Umbilical cord (tissue), 1 donor: ENCODE measurements at regions not wholly inside any gene's neighbourhood (a gene's known extent, or its start where the extent isn't known, plus 50 kb on each side); places are given as distances from the start of the nearest gene placed in this dataset.

ENCODE experiments used
- DNase-seq: peaks from one replicate; pipeline ENCODE4 v3.0.0-alpha.2; 2015; ENCODE audit warnings: low spot score

DNA sequence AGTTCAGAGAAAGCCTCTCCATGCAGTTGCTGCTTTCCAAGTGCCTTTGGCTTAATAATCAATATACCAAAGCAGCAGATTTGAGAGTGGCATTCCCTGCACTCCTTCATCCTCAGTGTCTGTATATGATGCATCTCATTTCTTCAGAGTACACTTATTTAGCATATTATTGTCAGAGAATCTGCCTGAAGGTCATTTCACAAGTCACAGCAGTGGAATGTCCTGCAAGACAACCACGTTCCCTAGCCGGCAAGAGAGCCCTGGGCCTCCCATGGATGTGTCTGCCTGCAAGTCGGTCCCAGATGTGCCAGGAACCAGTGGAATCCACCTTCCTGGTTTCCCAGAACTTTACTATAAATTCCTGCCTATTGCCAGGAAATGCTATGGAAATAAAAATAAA is 289.4 kb upstream of the IGFBP3 start:
- no peak for DNase-seq

- no peak for DNase-seq
These were observed 288.7 kb upstream of the IGFBP3 start for GRCh38 chr7:46209611-46210388.

GRCh38 chr7:46208635-46209525 is 287.8 kb upstream of the IGFBP3 start:
- DNase-seq, result no peak

- no peak for DNase-seq
These were observed 287.0 kb upstream of the IGFBP3 start for GRCh38 chr7:46207931-46208634.

DNA sequence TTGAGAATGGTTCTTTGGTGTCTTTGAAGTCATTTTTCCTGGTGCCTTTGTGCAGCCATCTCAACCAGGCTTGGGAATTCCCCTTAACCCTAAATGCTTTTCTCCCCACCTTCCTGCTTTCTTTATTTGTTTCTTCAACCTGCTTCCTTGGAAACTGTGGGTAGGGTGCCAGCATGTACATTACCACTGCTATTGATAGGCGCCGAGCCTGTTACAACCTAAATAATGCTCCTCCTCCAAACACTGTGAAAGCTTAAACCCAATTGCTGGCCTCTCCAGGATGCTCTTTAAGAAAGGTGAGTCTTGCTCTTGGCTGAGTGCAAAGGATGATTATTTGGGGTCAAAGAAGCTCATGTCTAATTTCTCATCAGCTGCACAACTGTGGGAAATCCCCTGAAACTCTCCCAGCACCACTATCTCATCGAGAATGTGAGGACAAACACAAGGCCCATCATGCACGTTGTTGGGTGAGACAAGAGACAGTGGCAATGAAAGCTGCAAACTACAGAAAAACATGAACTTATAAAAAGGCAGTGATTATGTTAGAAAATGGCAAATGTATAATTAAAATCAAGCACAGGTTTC is 285.5 kb upstream of the IGFBP3 start:
- DNase-seq, result no peak

DNA sequence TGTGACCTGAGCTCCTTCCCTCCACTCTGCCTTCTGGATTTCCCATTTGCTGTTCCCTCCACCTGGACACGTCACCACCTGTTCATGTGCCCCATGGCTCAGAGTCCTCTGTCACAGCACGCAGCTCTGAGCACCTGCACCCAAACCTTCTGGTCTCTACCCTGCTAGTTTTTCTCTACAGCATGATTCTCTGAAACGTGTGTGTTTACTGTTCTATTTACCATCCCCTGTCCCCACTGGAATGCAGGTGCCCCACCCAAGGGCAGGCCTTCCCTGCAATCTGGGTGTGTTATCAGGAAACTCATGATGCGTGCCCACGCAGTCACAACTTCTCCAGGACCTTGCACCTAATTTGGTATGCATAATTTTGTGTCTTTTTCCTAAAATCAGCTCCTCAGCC is 284.4 kb upstream of the IGFBP3 start:
- DNase-seq, result no peak

DNA sequence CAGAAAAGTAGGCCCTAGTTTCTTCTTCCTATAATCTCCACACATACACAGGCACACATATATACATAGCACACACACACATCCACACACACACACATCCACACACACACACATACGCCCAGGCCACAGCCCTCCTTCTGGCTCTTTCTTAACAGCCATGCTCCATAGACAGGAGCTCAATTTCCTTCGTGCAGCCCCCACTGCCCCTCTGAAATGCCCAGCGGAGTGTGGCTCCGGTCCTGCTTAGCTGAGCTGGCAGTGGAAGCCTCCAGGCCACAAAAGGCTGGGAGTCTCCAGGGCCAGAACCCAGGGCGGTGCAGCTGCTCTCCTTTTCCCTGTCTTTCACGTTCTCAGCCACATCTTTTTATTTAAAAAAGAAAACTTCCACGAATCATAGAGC is 282.9 kb upstream of the IGFBP3 start:
- DNase-seq, result no peak

DNA sequence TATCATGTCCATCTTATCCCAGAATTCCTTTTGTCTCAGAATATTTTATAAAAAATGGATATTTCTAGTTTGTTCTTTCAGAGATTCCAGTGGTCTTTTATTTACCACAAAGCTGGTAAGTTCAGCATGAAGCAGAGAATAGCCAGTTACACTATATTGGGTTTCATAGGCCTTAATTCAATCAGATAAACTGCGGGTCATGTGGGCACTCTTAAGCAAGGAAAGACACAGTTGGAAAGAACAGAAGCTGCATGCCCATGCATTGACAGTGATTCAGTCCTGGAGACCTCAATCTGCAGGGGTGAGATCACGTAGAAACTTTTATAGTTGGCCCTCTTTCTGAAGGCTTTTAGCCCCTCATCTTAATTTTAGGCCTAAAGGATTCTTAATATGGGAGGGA is 281.3 kb upstream of the IGFBP3 start:
- no peak for DNase-seq

DNA sequence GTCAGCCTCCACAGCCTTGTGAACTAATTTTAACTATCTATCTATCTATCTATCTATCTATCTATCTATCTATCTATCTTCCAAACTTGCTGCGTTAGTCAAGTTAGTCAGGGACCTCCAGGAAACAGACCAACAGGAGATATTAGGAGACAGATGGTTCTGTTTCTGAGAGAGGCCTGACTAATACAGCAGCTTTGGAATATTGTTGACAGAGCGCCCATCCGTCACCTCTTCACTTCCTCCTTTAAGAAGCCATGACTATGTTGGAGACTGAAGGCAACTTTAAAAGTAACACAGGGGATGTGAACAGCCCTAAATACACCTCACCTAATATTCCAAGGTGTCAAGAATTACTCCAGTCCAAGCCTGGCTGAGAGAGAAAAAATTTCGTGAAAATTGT is 280.9 kb upstream of the IGFBP3 start:
- no peak for DNase-seq

DNA sequence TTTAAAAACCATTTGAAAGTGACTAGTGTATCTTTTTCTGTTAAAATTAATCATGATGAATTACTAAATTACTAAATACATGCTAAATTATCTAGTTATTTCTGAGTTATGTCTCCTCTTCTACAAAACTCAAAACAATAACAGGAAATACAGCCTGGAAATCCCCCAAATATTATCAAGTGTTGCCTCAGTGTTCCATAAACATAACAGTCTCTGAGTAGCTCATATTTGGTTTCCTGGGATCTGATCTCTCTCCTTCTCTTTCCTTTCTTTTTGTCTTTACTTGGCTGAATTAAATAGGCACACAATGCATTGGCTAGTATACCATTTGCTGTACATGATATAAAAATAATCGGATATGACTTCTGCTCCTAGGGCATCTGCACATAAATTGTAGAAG is 277.6 kb upstream of the IGFBP3 start:
- DNase-seq, result no peak

DNA sequence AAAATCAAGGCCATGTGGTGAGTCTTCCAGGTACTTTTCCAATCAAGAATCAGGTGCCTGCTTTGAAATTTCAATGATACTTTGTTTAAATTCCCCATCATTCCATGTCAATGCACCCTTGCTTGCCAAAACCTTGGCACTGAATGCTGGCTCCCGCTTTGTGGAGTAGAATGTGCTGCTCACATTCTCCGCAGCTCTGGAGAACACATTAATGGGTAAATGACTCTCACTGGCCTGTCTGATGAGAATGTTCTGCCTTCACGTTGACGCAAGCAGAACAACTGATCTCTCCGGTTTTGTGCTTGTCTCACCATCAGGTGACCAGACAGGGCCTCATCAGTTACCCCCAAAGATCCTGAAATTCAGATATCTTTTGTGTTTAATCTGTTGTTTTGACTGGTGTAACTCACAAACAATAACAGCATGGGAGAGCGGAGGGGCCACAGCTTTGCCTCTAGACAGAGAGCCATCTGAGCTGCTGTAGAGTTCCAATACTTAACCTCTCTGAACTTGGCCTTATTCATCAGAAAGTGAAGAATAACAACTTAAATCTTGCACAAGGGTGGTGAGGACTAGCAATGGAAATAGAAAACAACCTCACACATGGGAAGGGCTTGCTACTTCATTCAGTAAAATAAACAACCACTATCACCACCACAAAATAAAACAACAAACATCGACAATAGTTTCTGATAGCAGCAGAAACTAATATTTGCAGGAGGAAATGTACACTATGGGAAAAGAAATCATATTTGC is 276.9 kb upstream of the IGFBP3 start:
- DNase-seq, result no peak

DNA sequence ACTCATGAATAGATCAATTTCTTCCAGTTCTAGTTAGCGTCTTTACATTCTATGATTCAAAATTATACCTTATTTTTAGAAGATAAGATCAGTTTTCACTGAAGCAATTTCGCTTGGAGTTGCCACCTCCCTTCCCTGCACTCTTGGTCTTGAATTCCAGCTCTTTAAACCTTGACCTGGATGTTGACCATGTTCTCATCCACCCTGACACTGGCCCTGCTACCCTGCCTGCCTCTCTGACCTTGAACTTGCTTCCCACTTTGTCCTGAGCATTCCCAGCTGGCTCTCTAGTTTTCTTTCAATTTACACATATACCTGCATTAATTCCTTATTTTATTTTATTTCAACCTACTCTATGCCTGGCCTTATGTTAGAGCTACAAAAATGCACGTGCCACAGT is 274.9 kb upstream of the IGFBP3 start:
- DNase-seq, result no peak

DNA sequence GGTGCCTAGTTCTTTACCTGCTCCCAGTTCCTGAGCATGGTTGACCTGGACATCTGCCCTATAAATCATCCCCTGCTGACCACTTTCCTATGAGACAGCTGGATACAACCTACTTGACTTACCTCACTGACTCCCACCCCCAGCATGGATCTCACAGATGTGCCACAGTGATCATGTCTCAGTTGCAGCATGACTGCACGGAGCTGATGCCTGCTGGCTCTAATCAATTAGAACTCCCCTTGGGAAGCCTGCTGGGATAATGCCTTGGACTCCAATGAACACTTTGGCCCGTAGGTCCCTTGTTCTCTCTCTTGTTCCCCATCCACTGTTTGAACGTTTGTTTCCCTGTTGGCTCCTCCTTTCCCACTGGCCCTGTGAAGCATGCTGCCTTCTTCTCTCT is 271.2 kb upstream of the IGFBP3 start:
- no peak for DNase-seq

- no peak for DNase-seq
These were observed 270.7 kb upstream of the IGFBP3 start for GRCh38 chr7:46191776-46192175.

DNA sequence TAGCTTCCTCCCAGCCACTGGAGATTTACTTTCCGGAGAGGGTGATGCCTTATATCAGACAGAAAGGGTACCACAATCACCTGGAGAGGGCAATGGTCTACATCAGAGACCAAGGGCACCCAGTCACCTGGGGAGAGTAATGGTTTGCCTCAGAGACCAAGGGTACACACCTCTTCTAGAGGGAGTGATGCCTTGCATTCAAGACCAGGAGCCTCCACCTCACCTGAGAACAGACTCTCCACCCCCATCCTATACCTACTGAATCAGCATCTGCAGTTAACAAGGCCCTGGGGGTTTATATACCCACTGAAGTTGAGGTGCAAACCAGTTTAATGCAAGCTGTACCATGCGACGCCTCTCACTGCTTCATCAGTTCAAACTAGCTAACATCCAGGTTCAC is 270.2 kb upstream of the IGFBP3 start:
- DNase-seq, result no peak

DNA sequence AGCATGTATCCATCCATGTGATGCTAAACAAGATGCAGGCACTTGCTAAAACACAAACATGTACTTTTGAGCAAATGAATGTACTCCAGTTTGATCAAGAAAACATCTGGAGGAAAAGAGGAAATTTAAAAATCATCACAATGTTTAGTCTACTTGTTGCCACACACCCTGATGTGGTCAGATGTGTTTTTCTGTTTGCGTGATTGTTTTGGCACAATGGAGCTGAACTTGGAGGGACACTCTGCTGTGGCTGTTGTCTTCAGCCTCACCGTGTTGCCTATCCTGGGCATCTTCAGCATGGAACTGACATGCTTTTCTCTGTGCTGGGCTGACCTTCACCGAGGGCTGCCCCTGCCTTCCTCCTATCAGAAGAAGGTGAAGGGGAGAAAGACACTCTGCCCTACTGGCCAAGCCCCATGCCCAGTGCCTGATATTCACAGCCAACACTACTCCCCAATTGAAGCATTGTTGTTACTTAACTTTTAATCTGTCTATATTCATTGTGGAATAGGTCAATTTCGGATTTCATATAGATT is 268.3 kb upstream of the IGFBP3 start:
- DNase-seq, result no peak

GRCh38 chr7:46186131-46186530 is 265.1 kb upstream of the IGFBP3 start:
- DNase-seq, result no peak

GRCh38 chr7:46179061-46179610 is 258.1 kb upstream of the IGFBP3 start:
- no peak for DNase-seq

DNA sequence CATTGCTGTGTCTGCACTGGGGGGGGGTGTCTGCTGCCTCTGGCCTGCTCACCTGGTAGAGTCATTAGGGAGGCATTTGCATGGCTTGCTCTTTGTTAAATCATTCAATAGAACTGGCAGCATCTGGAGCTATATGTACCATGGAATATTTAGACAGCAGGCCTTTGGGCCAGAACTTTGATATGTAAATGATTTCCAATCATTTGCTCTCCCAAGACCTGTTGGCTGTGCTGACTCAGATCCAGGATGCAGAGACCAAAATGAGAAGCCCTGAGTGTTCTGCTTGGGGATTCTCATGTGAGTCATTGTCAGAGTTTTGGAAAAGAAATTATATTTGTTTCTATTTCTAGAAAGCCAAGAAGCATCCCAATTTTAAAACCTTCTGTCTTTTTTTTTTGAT is 257.6 kb upstream of the IGFBP3 start:
- peak; percentile 3 for DNase-seq

- DNase-seq, result no peak
These were observed 256.7 kb upstream of the IGFBP3 start for GRCh38 chr7:46177821-46178220.

DNA sequence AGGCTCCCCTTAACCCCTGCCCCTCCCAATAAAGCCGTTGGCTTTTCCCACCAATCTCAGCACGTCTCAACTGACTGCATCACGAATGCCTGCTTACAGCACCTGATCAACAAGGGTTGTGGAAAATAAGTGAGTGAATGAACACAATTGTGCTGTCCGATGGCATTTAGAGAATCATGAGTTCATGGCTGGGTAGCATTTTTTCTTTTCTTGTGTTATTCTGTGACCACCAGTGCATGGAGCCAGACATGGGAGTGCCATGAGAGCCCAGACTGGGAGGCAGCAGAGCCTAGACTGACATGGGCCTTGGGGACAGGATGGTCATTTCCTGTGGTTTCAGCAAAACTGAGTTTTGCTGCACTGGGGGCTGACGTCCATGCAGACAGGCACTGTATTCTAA is 254.1 kb upstream of the IGFBP3 start:
- DNase-seq, result no peak
